K562 (cell line): ENCODE measurements at regions not wholly inside any gene's neighbourhood (a gene's known extent, or its start where the extent isn't known, plus 50 kb on each side); places are given as distances from the start of the nearest gene placed in this dataset. TPM values are rescaled to one million over a fixed set of nuclear protein-coding genes. Genes with fewer than 3 reads are reported as not detected.

Source experiments
- ATAC-seq: fragments of 200-7000 bp; cut with Tn5 transposase; 3 replicates; pipeline ENCODE4 v1.9.1; 2020; ENCODE audit warnings: moderate library complexity
- BruUV-seq: library from RNA; stranded (reverse); fragments of 400-500 nt; replicated peaks from 2 replicates; lab custom pipeline; 2021; lab: Mats Ljungman, UMichigan
- CTCF ChIA-PET: fragments of 300-600 bp; formaldehyde crosslinking; extraction: SDS; loops from one replicate; lab custom pipeline; 2021; ENCODE audit warnings: low intra/inter-chr PET ratio; lab: Yijun Ruan, JAX
- POLR2A ChIA-PET: fragments of 300-600, 350-650 bp; sonication (Branson Sonifier 250); formaldehyde crosslinking; extraction: SDS; loops from one replicate; lab custom pipeline; 2021; ENCODE audit warnings: antibody characterized with exemption, inconsistent platforms; lab: Yijun Ruan, JAX
- DNase-seq, 4 experiments: peaks; one replicate each; pipeline versions ENCODE4 v3.0.0 to v3.0.0-alpha.2; 2011 to 2018; ENCODE audit warnings: low spot score in 3 of 4, mixed read lengths in 3 of 4; ENCODE audit errors: extremely low read depth in 1 of 4
- FAIRE-seq: peaks from 2 replicates; lab custom pipeline; 2011; peaks lifted over from hg19 to GRCh38; lab: Jason Lieb, UNC
- H2AFZ ChIP-seq: 2 replicates; pipeline ENCODE4 v1.6.0; 2011; ENCODE audit warnings: low read depth, low read length, control low read depth, inconsistent platforms
- H3K27ac ChIP-seq: fragments of 200-600 bp; 3 replicates; pipeline ENCODE4 v1.8.0; 2011; ENCODE audit warnings: low read depth, mild to moderate bottlenecking, control low read depth, inconsistent platforms, low read length, moderate library complexity, mixed read lengths; ENCODE audit errors: extremely low read depth
- H3K27me3 ChIP-seq, 2 experiments: fragments of 300-600 bp in 1 of 2; 2 replicates in 1 of 2; 3 replicates in 1 of 2; pipeline versions ENCODE4 v1.6.0 to v1.8.0; 2011; ENCODE audit warnings: inconsistent platforms in 2 of 2, low read length in 2 of 2, mild to moderate bottlenecking in 1 of 2, mixed read lengths in 1 of 2, moderate library complexity in 1 of 2; ENCODE audit not compliant: control insufficient read depth in 2 of 2, insufficient read depth in 2 of 2
- H3K36me3 ChIP-seq: fragments of 300-600 bp; 3 replicates; pipeline ENCODE4 v1.8.0; 2011; ENCODE audit warnings: mild to moderate bottlenecking, low read length, inconsistent platforms; ENCODE audit not compliant: control insufficient read depth, insufficient read depth
- H3K4me1 ChIP-seq, 2 experiments: fragments of 200-600 bp in 1 of 2; replicated peaks in 1 of 2; 2 replicates in 1 of 2; 3 replicates in 1 of 2; pipeline versions ENCODE4 v1.5.1 to v1.8.0; 2011; ENCODE audit warnings: inconsistent platforms in 2 of 2, low read length in 2 of 2, mild to moderate bottlenecking in 1 of 2, mixed read lengths in 1 of 2, moderate library complexity in 1 of 2; ENCODE audit not compliant: control insufficient read depth in 2 of 2, insufficient read depth in 2 of 2
- H3K4me2 ChIP-seq: 2 replicates; pipeline ENCODE4 v1.6.1; 2011; ENCODE audit warnings: low read length, control low read depth, inconsistent platforms, mixed read lengths; ENCODE audit not compliant: insufficient read depth
- H3K4me3 ChIP-seq: fragments of 200-600 bp; sonication (generic), shearing (Covaris generic); 2 replicates; pipeline ENCODE4 v1.5.1; 2016; ENCODE audit warnings: control low read depth, inconsistent platforms
- H3K79me2 ChIP-seq: fragments of 200-600 bp; 3 replicates; pipeline ENCODE4 v1.8.0; 2011; ENCODE audit warnings: low read length, inconsistent platforms; ENCODE audit not compliant: control insufficient read depth, insufficient read depth
- H3K9ac ChIP-seq, 2 experiments: 2 replicates each; pipeline versions ENCODE4 v1.6.0 to v1.6.1; 2011; ENCODE audit warnings: low read depth in 2 of 2, low read length in 2 of 2, control low read depth in 1 of 2, inconsistent platforms in 1 of 2, mild to moderate bottlenecking in 1 of 2, mixed read lengths in 1 of 2; ENCODE audit not compliant: insufficient read depth in 1 of 2
- H3K9me1 ChIP-seq: one replicate; pipeline ENCODE4 v1.6.0; 2011; ENCODE audit warnings: inconsistent platforms, mild to moderate bottlenecking, low read length, moderate library complexity; ENCODE audit not compliant: control insufficient read depth, insufficient read depth
- H3K9me3 ChIP-seq: replicated peaks from 2 replicates; pipeline ENCODE4 v1.5.1; 2011; ENCODE audit warnings: low read depth, low read length, inconsistent platforms; ENCODE audit not compliant: control insufficient read depth, insufficient read depth
- H4K20me1 ChIP-seq: replicated peaks from 2 replicates; pipeline ENCODE4 v1.6.1; 2011; ENCODE audit warnings: low read length, inconsistent platforms, mixed read lengths; ENCODE audit not compliant: control insufficient read depth, insufficient read depth
- ATF1 ChIP-seq, 2 experiments: fragments of 450-650 bp in 1 of 2; IDR thresholded peaks; 2 replicates each; pipeline ENCODE4 v1.6.1; 2016; ENCODE audit warnings: missing compliant biosample characterization in 1 of 2, missing genetic modification characterization in 1 of 2
- ILF3 ChIP-seq: fragments of 450-650 bp; IDR thresholded peaks from 2 replicates; pipeline ENCODE4 v1.6.1; 2018; ENCODE audit warnings: antibody characterized with exemption, mild to moderate bottlenecking, moderate library complexity, borderline replicate concordance
- MYNN ChIP-seq, 2 experiments: sonication (generic); formaldehyde crosslinking in 1 of 2; IDR thresholded peaks; 2 replicates each; pipeline versions ENCODE4 v1.5.0 to v1.6.1; 2016 to 2020; ENCODE audit warnings: antibody characterized with exemption in 1 of 2, missing genetic modification reagents in 1 of 2
- RFX1 ChIP-seq: fragments of 450-650 bp; IDR thresholded peaks from 2 replicates; pipeline ENCODE4 v1.6.1; 2016; ENCODE audit warnings: mild to moderate bottlenecking, moderate library complexity
- ZNF140 ChIP-seq: fragments of 250-450 bp; sonication (Bioruptor Pico); IDR thresholded peaks from 2 replicates; pipeline ENCODE4 v1.8.0; 2021; ENCODE audit warnings: moderate library complexity, mild to moderate bottlenecking, inconsistent platforms
- ZNF766 ChIP-seq: fragments of 200-800 bp; sonication (Bioruptor generic); conservative IDR thresholded peaks from 2 replicates; pipeline ENCODE4 v1.6.1; 2016; ENCODE audit warnings: missing genetic modification characterization, missing compliant biosample characterization
- in situ Hi-C: fragments of 300-500 bp; cut with MboI; formaldehyde crosslinking; loops from 4 replicates; pipeline ENCODE4 v1.15.0; 2018; ENCODE audit warnings: inconsistent platforms, mixed read lengths
- intact Hi-C: fragments of 100-400 bp; cut with micrococcal nuclease; formaldehyde crosslinking; loops from 2 replicates; pipeline ENCODE4 v1.14.2; 2022
- small RNA-seq: library from RNA; depleted of rRNA; stranded (forward); fragments of <200 nt; gene quantifications from one replicate; pipeline ENCODE3, GENCODE V24; 2014
- TF ChIP-seq, protein P1 (sequence below): fragments of 150-350 bp; IDR thresholded peaks from 2 replicates; pipeline ENCODE4 v1.6.1; 2014; ENCODE audit warnings: low read depth, mild to moderate bottlenecking, low read length, borderline replicate concordance
- TF ChIP-seq, protein P2 (sequence below): fragments of 250-450 bp; sonication (Bioruptor Pico); IDR thresholded peaks from 2 replicates; pipeline ENCODE4 v1.5.0; 2021

DNA sequence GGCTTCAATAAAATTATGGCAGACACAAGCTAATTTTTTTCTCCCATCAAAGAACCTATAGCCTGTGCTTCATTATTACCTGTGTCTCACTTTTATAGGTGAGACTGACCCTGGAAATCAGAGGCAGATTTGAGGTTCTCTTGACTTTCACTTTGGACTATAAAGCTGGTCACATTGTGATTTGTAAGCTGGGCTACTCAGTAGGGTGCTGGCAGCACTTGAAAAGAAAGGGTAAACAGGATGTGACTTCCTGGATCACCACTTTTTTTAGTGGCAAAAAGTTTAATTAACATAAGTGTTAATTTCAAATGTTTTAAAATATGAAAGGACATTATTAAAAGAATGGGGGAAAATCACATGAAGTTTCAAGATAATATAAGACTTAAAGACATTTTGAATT lies 50.6 kb upstream of the GATB start:
- no peak overlapping the region for H3K27ac ChIP-seq
- ChIA-PET POLR2A (no interaction called here), CTCF (no interaction called here)
- FAIRE-seq (no peak), DNase-seq (no peak), ATAC-seq (no peak)
- no peak overlapping the region for H3K9ac ChIP-seq
- in situ Hi-C loops (no loop called here), intact Hi-C loops (no loop called here)
- TF ChIP-seq, protein P1, sequence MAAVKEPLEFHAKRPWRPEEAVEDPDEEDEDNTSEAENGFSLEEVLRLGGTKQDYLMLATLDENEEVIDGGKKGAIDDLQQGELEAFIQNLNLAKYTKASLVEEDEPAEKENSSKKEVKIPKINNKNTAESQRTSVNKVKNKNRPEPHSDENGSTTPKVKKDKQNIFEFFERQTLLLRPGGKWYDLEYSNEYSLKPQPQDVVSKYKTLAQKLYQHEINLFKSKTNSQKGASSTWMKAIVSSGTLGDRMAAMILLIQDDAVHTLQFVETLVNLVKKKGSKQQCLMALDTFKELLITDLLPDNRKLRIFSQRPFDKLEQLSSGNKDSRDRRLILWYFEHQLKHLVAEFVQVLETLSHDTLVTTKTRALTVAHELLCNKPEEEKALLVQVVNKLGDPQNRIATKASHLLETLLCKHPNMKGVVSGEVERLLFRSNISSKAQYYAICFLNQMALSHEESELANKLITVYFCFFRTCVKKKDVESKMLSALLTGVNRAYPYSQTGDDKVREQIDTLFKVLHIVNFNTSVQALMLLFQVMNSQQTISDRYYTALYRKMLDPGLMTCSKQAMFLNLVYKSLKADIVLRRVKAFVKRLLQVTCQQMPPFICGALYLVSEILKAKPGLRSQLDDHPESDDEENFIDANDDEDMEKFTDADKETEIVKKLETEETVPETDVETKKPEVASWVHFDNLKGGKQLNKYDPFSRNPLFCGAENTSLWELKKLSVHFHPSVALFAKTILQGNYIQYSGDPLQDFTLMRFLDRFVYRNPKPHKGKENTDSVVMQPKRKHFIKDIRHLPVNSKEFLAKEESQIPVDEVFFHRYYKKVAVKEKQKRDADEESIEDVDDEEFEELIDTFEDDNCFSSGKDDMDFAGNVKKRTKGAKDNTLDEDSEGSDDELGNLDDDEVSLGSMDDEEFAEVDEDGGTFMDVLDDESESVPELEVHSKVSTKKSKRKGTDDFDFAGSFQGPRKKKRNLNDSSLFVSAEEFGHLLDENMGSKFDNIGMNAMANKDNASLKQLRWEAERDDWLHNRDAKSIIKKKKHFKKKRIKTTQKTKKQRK, result no peak
- no peak for TF ChIP-seq RFX1
- no peak for TF ChIP-seq ILF3
- no peak for TF ChIP-seq ZNF766
- TF ChIP-seq, protein P2, sequence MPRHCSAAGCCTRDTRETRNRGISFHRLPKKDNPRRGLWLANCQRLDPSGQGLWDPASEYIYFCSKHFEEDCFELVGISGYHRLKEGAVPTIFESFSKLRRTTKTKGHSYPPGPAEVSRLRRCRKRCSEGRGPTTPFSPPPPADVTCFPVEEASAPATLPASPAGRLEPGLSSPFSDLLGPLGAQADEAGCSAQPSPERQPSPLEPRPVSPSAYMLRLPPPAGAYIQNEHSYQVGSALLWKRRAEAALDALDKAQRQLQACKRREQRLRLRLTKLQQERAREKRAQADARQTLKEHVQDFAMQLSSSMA (CRISPR knock-in tag), result no peak
- no peak for TF ChIP-seq ATF1 (CRISPR knock-in tag; IDR thresholded peaks at IDR 0.05)
- no peak for TF ChIP-seq ATF1 (tag; IDR thresholded peaks at IDR 0.05)
- TF ChIP-seq MYNN (IDR thresholded peaks at IDR 0.05), result no peak
- no peak for TF ChIP-seq MYNN (CRISPR knock-in tag; IDR thresholded peaks at IDR 0.05)
- no peak for TF ChIP-seq ZNF140 (CRISPR knock-in tag)
- no peaks in the 10 kb centered on the region for H3K36me3 ChIP-seq
- H3K79me2 ChIP-seq, result no peaks in the 10 kb centered on the region
- H3K4me2 ChIP-seq, result no peak overlapping the region
- no peaks in the 10 kb centered on the region for H4K20me1 ChIP-seq
- BruUV-seq, result no TSS peak
- H3K9me3 ChIP-seq, result no peaks in the 10 kb centered on the region
- no peaks in the 10 kb centered on the region for H3K4me1 ChIP-seq
- H3K4me3 ChIP-seq, result no peak overlapping the region
- peaks cover 3 to 13% of the 10 kb centered on the region in 2 experiments; a peak in 4 of 5 replicates for H3K27me3 ChIP-seq
- H2AFZ ChIP-seq, result no peak overlapping the region
- H3K9me1 ChIP-seq, result no peaks in the 10 kb centered on the region

Small RNAs in the stretch of these regions (small RNA-seq; reads per million reads assigned to genes)
- not detected for gene RN7SL446P
- not detected for gene RNA5SP169
